ENCODE measurements at regions not wholly inside any gene's neighbourhood (a gene's known extent, or its start where the extent isn't known, plus 50 kb on each side); places are given as distances from the start of the nearest gene placed in this dataset.

DNA sequence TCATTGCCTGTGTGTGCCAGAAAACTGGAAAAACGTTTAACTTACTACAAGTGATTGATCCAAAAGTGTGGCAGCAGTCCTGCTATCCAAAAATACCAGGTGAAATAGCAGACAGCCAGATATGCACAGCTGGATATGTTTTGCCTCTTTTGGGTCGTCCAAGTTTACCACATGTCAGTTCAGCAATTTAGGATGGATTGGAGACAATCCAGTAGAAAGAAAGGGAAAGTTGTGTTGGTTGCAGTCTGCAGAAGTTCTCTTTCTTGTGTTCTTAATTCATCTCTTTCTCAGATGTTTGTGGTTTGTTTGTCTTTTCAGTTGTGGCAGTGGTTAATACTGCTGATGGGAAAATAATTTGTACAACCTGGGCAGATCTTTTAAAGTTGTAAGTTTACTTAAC, 645.0 kb downstream of the PTPRC start:
- TF ChIP-seq POLR2A (IDR thresholded peaks at IDR 0.05) = no peak
- no peak for TF ChIP-seq CTCF (IDR thresholded peaks at IDR 0.05)
- no peak overlapping the region for H3K4me3 ChIP-seq
- H3K4me1 ChIP-seq = no peaks in the 10 kb centered on the region
- no peaks in the 10 kb centered on the region for H3K9me3 ChIP-seq
- no peaks in the 10 kb centered on the region for H3K27me3 ChIP-seq
- no peaks in the 10 kb centered on the region for H3K36me3 ChIP-seq
- H3K27ac ChIP-seq = no peak overlapping the region
- 11 to 18% methylated on average over 2 of the region's 2 CpGs for WGBS, 2 donors
- intact Hi-C loops (cut with DNase I) = no loop called here
- DNase-seq = no peak

GRCh38 chr1:199287206-199287605, 648.4 kb downstream of the PTPRC start:
- no peaks in the 10 kb centered on the region for H3K36me3 ChIP-seq
- WGBS, 2 donors = 35 to 80% methylated on average over 1 of the region's 1 CpG
- H3K27ac ChIP-seq = no peak overlapping the region
- no peaks in the 10 kb centered on the region for H3K9me3 ChIP-seq
- H3K4me3 ChIP-seq = no peak overlapping the region
- H3K27me3 ChIP-seq = no peaks in the 10 kb centered on the region
- DNase-seq = no peak
- intact Hi-C loops (cut with DNase I) = no loop called here
- H3K4me1 ChIP-seq = no peaks in the 10 kb centered on the region
- no peak for TF ChIP-seq POLR2A (IDR thresholded peaks at IDR 0.05)

DNA sequence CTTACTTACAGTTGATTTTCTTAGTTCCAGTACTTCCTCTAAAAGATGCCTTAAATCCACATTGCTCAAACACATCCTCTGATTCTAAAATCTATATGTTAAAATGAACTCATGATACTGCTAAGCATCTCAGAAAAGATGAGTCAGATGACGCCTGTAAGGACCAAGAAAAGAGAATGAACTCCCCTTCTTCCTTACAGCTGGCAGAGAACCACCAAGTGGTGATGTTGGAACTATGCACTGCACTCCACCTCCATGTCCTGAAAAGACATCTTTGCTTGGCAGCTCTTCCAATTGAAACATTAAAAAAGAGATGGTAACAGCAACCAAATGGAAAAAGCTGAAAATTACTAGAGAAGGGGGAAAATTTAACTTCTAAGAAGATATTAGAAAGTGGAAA, 648.8 kb downstream of the PTPRC start:
- no peak for DNase-seq
- H3K36me3 ChIP-seq = no peaks in the 10 kb centered on the region
- intact Hi-C loops (cut with DNase I) = no loop called here
- WGBS, 2 donors = 27 to 39% methylated on average over 1 of the region's 1 CpG
- no peak overlapping the region for H3K27ac ChIP-seq
- no peaks in the 10 kb centered on the region for H3K27me3 ChIP-seq
- TF ChIP-seq CTCF (IDR thresholded peaks at IDR 0.05) (no peak), POLR2A (IDR thresholded peaks at IDR 0.05) (no peak)
- no peak overlapping the region for H3K4me3 ChIP-seq
- no peaks in the 10 kb centered on the region for H3K9me3 ChIP-seq
- no peaks in the 10 kb centered on the region for H3K4me1 ChIP-seq

DNA sequence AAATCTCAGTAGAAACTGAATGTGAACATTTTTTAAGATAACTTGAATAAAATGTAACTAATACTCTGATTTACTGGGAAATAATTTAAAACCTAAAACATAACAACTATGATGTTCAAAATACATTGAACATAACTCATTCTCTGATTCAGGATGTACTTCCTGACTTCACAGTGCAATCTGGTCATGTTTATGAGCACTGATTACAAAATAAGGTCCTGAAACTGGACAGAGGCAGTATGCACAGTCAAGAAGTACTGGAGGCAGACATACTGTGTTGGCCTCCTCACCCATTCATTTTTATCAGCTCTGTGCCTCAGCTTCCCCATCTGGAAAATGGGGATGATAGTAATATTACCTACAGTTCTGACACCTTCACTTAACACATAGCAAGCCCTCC, 651.3 kb downstream of the PTPRC start:
- Histone ChIP-seq H3K27me3 (no peaks in the 10 kb centered on the region), H3K27ac (no peak overlapping the region), H3K36me3 (no peaks in the 10 kb centered on the region), H3K9me3 (no peaks in the 10 kb centered on the region), H3K4me1 (no peaks in the 10 kb centered on the region), H3K4me3 (no peak overlapping the region)
- no peak for TF ChIP-seq POLR2A (IDR thresholded peaks at IDR 0.05)
- no peak for TF ChIP-seq CTCF (IDR thresholded peaks at IDR 0.05)
- intact Hi-C loops (cut with DNase I) = no loop called here
- no peak for DNase-seq

GRCh38 chr1:199291022-199291740, 652.3 kb downstream of the PTPRC start:
- DNase-seq = no peak
- no peaks in the 10 kb centered on the region for H3K9me3 ChIP-seq
- intact Hi-C loops (cut with DNase I) = no loop called here
- no peak overlapping the region for H3K27ac ChIP-seq
- WGBS, 2 donors = 46 to 60% methylated on average over 2 of the region's 2 CpGs
- H3K27me3 ChIP-seq = no peaks in the 10 kb centered on the region
- no peaks in the 10 kb centered on the region for H3K36me3 ChIP-seq
- no peak overlapping the region for H3K4me3 ChIP-seq
- TF ChIP-seq CTCF (IDR thresholded peaks at IDR 0.05) = no peak
- TF ChIP-seq POLR2A (IDR thresholded peaks at IDR 0.05) = no peak
- H3K4me1 ChIP-seq = no peaks in the 10 kb centered on the region

DNA sequence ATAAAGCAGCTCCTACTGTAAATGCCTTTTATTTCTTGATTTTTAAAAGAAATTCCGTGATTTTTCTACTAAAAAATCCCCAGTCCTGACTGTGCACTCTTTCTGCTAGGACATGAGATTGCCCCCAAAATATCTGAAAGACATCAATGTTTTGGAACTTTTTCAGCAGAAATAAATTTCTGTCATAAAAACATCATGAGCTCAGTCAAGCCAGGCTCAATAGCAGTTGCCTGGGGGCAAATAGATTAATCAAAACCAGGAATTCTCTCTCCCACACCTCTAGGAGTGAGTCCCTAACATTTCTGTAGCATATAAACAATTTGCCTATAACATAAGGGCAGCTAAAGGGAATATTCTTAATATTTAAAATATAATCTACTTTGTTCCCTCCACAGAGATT, 654.1 kb downstream of the PTPRC start:
- no peak for DNase-seq
- Histone ChIP-seq H3K4me3 (no peak overlapping the region), H3K36me3 (no peaks in the 10 kb centered on the region), H3K4me1 (no peaks in the 10 kb centered on the region), H3K9me3 (no peaks in the 10 kb centered on the region), H3K27me3 (no peaks in the 10 kb centered on the region), H3K27ac (no peak overlapping the region)
- TF ChIP-seq CTCF (IDR thresholded peaks at IDR 0.05) = no peak
- TF ChIP-seq POLR2A (IDR thresholded peaks at IDR 0.05) = no peak
- 50 to 53% methylated on average over 1 of the region's 1 CpG for WGBS, 2 donors
- intact Hi-C loops (cut with DNase I) = no loop called here
